ENCODE measurements at regions not wholly inside any gene's neighbourhood (a gene's known extent, or its start where the extent isn't known, plus 50 kb on each side); places are given as distances from the start of the nearest gene placed in this dataset.

- 0 out of 2 replicates have a peak, but pooled peaks cover 5% of the 10 kb centered on the region for H3F3A ChIP-seq (ENCODE audit: insufficient read depth, low read length)
- no peaks in the 10 kb centered on the region for H4K20me1 ChIP-seq (ENCODE audit: insufficient read depth, low read length)
- H3K79me2 ChIP-seq (ENCODE audit: low read length) = no peaks in the 10 kb centered on the region
- H3K36me3 ChIP-seq (replicated peaks; ENCODE audit: insufficient read depth, low read length) = no peaks in the 10 kb centered on the region
- no peak overlapping the region for H2AFZ ChIP-seq (ENCODE audit: low read length)
- peaks cover 93% of the 10 kb centered on the region for H3K27me3 ChIP-seq (replicated peaks; ENCODE audit: insufficient read depth, low read length)
- H3K4me2 ChIP-seq (ENCODE audit: low read depth, low read length) = no peak overlapping the region
- no peak for DNase-seq
- no peak overlapping the region for H3K27ac ChIP-seq (ENCODE audit: low read length)
- H3K9me3 ChIP-seq (replicated peaks; ENCODE audit: insufficient read depth, low read length) = no peaks in the 10 kb centered on the region
- peaks cover 16% of the 10 kb centered on the region for H3K4me1 ChIP-seq (ENCODE audit: low read length)
- H3K9ac ChIP-seq (ENCODE audit: low read length) = no peak overlapping the region
- TF ChIP-seq EZH2phosphoT487 (IDR thresholded peaks at IDR 0.05; ENCODE audit: low read length) = no peak
- TF ChIP-seq EZH2 (optimal IDR thresholded peaks at IDR 0.05; ENCODE audit: low read depth, low read length) = no peak
- no peaks in the 10 kb centered on the region for H3K9me2 ChIP-seq (replicated peaks; ENCODE audit: insufficient read depth, low read length)
- no peak overlapping the region for H3K4me3 ChIP-seq (ENCODE audit: low read length)
These were observed 521.0 kb downstream of the PLCL1 start for GRCh38 chr2:198325359-198325758.

GRCh38 chr2:198324071-198324470 lies 519.7 kb downstream of the PLCL1 start:
- Histone ChIP-seq H3K9ac (ENCODE audit: low read length) (no peak overlapping the region), H3K4me2 (ENCODE audit: low read depth, low read length) (no peak overlapping the region)

GRCh38 chr2:198322275-198322674 lies 517.9 kb downstream of the PLCL1 start:
- Histone ChIP-seq H3F3A (ENCODE audit: insufficient read depth, low read length) (0 out of 2 replicates have a peak, but pooled peaks cover 5% of the 10 kb centered on the region), H3K4me2 (ENCODE audit: low read depth, low read length) (no peak overlapping the region), H3K27ac (ENCODE audit: low read length) (no peak overlapping the region), H3K79me2 (ENCODE audit: low read length) (no peaks in the 10 kb centered on the region), H3K36me3 (replicated peaks; ENCODE audit: insufficient read depth, low read length) (no peaks in the 10 kb centered on the region), H3K27me3 (replicated peaks; ENCODE audit: insufficient read depth, low read length) (peaks cover 90% of the 10 kb centered on the region), H3K4me3 (ENCODE audit: low read length) (no peak overlapping the region), H3K4me1 (ENCODE audit: low read length) (peaks cover 16% of the 10 kb centered on the region), H3K9ac (ENCODE audit: low read length) (no peak overlapping the region), H4K20me1 (ENCODE audit: insufficient read depth, low read length) (no peaks in the 10 kb centered on the region), H3K9me2 (replicated peaks; ENCODE audit: insufficient read depth, low read length) (no peaks in the 10 kb centered on the region), H3K9me3 (replicated peaks; ENCODE audit: insufficient read depth, low read length) (no peaks in the 10 kb centered on the region), H2AFZ (ENCODE audit: low read length) (no peak overlapping the region)
- no peak for TF ChIP-seq CTCF (IDR thresholded peaks at IDR 0.05; ENCODE audit: low read length)
- TF ChIP-seq EZH2phosphoT487 (IDR thresholded peaks at IDR 0.05; ENCODE audit: low read length) = no peak
- no peak for TF ChIP-seq EZH2 (optimal IDR thresholded peaks at IDR 0.05; ENCODE audit: low read depth, low read length)
- DNase-seq = no peak

More at GRCh38 chr2:198324071-198324470, 519.7 kb downstream of the PLCL1 start:
- Histone ChIP-seq H3K27me3 (replicated peaks; ENCODE audit: insufficient read depth, low read length) (peaks cover 93% of the 10 kb centered on the region), H3K36me3 (replicated peaks; ENCODE audit: insufficient read depth, low read length) (no peaks in the 10 kb centered on the region), H2AFZ (ENCODE audit: low read length) (no peak overlapping the region), H3K4me1 (ENCODE audit: low read length) (peaks cover 16% of the 10 kb centered on the region), H3K79me2 (ENCODE audit: low read length) (no peaks in the 10 kb centered on the region), H3K9me3 (replicated peaks; ENCODE audit: insufficient read depth, low read length) (no peaks in the 10 kb centered on the region), H3K27ac (ENCODE audit: low read length) (no peak overlapping the region), H3K4me3 (ENCODE audit: low read length) (no peak overlapping the region), H3F3A (ENCODE audit: insufficient read depth, low read length) (0 out of 2 replicates have a peak, but pooled peaks cover 5% of the 10 kb centered on the region), H3K9me2 (replicated peaks; ENCODE audit: insufficient read depth, low read length) (no peaks in the 10 kb centered on the region), H4K20me1 (ENCODE audit: insufficient read depth, low read length) (no peaks in the 10 kb centered on the region)
- no peak for TF ChIP-seq CTCF (IDR thresholded peaks at IDR 0.05; ENCODE audit: low read length)
- TF ChIP-seq EZH2 (optimal IDR thresholded peaks at IDR 0.05; ENCODE audit: low read depth, low read length) = no peak
- TF ChIP-seq EZH2phosphoT487 (IDR thresholded peaks at IDR 0.05; ENCODE audit: low read length) = no peak
- no peak for DNase-seq

GRCh38 chr2:198321522-198322088 lies 517.2 kb downstream of the PLCL1 start:
- Histone ChIP-seq H3K27me3 (replicated peaks; ENCODE audit: insufficient read depth, low read length) (peaks cover 87% of the 10 kb centered on the region), H3K27ac (ENCODE audit: low read length) (no peak overlapping the region), H3K4me1 (ENCODE audit: low read length) (peaks cover 11% of the 10 kb centered on the region), H3K79me2 (ENCODE audit: low read length) (no peaks in the 10 kb centered on the region), H3K36me3 (replicated peaks; ENCODE audit: insufficient read depth, low read length) (no peaks in the 10 kb centered on the region), H3F3A (ENCODE audit: insufficient read depth, low read length) (0 out of 2 replicates have a peak, but pooled peaks cover 5% of the 10 kb centered on the region), H2AFZ (ENCODE audit: low read length) (no peak overlapping the region), H4K20me1 (ENCODE audit: insufficient read depth, low read length) (no peaks in the 10 kb centered on the region), H3K4me2 (ENCODE audit: low read depth, low read length) (no peak overlapping the region), H3K9ac (ENCODE audit: low read length) (no peak overlapping the region), H3K9me3 (replicated peaks; ENCODE audit: insufficient read depth, low read length) (no peaks in the 10 kb centered on the region), H3K4me3 (ENCODE audit: low read length) (no peak overlapping the region), H3K9me2 (replicated peaks; ENCODE audit: insufficient read depth, low read length) (no peaks in the 10 kb centered on the region)
- no peak for DNase-seq
- TF ChIP-seq CTCF (IDR thresholded peaks at IDR 0.05; ENCODE audit: low read length) = no peak
- no peak for TF ChIP-seq EZH2 (optimal IDR thresholded peaks at IDR 0.05; ENCODE audit: low read depth, low read length)
- no peak for TF ChIP-seq EZH2phosphoT487 (IDR thresholded peaks at IDR 0.05; ENCODE audit: low read length)
